HL-60 (cell line): ENCODE measurements at regions not wholly inside any gene's neighbourhood (a gene's known extent, or its start where the extent isn't known, plus 50 kb on each side); places are given as distances from the start of the nearest gene placed in this dataset.

Experiments
- POLR2AphosphoS5 ChIP-seq: IDR thresholded peaks from 2 replicates; pipeline ENCODE4 v1.6.1; 2012; ENCODE audit warnings: low read depth
- REST ChIP-seq: IDR thresholded peaks from 2 replicates; pipeline ENCODE4 v1.6.1; 2012; ENCODE audit warnings: low read depth; ENCODE audit not compliant: insufficient replicate concordance
- SPI1 ChIP-seq: IDR thresholded peaks from 2 replicates; pipeline ENCODE4 v1.6.1; 2012; ENCODE audit warnings: low read depth, mild to moderate bottlenecking, borderline replicate concordance
- TF ChIP-seq, protein P1 (sequence below): IDR thresholded peaks from one replicate; pipeline ENCODE4 v1.5.1; 2011; ENCODE audit warnings: low read length, control low read depth, inconsistent platforms; ENCODE audit not compliant: insufficient read depth

DNA sequence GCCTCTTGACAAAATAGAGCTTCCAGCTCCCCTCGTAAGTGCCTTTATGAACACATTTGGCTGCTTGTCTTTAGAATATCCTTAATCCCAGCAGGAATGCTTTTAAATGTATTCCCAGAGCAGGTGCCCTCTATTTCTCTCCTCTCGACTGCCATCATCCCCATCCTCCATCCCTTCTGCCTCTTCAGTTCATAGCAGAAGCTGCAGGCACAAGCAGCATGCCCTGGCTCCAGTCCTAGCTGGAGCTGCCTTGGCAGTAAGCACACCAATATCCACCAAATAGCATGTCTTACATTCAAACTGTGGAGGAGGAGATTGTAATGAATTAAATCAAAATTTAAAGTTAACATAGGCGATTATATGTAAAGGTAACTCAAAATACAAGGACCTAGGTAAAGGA lies 891.3 kb upstream of the SLC39A10 start:
- TF ChIP-seq, protein P1, sequence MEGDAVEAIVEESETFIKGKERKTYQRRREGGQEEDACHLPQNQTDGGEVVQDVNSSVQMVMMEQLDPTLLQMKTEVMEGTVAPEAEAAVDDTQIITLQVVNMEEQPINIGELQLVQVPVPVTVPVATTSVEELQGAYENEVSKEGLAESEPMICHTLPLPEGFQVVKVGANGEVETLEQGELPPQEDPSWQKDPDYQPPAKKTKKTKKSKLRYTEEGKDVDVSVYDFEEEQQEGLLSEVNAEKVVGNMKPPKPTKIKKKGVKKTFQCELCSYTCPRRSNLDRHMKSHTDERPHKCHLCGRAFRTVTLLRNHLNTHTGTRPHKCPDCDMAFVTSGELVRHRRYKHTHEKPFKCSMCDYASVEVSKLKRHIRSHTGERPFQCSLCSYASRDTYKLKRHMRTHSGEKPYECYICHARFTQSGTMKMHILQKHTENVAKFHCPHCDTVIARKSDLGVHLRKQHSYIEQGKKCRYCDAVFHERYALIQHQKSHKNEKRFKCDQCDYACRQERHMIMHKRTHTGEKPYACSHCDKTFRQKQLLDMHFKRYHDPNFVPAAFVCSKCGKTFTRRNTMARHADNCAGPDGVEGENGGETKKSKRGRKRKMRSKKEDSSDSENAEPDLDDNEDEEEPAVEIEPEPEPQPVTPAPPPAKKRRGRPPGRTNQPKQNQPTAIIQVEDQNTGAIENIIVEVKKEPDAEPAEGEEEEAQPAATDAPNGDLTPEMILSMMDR: no peak
- TF ChIP-seq POLR2AphosphoS5 (no peak), REST (no peak), SPI1 (no peak)
